Pancreas (tissue), 10 donors: ENCODE measurements at regions not wholly inside any gene's neighbourhood (a gene's known extent, or its start where the extent isn't known, plus 50 kb on each side); places are given as distances from the start of the nearest gene placed in this dataset.

Experiments used
- ATAC-seq, 4 donors: fragments of 200-7000 bp; cut with Tn5 transposase; one replicate each; pipeline versions ENCODE4 v1.8.0 to v1.9.1; 2020; ENCODE audit warnings: mild to moderate bottlenecking in 4 of 4, moderate library complexity in 4 of 4
- DNase-seq, 6 donors: peaks; one replicate each; pipeline ENCODE4 v3.0.0-alpha.2; 2020
- FAIRE-seq: peaks from 2 replicates; lab custom pipeline; 2012; peaks lifted over from hg19 to GRCh38; lab: Jason Lieb, UNC
- H3K27ac ChIP-seq, 4 donors: fragments of 200-600 bp; sonication (generic); 1 replicate in 3 of 4; 2 replicates in 1 of 4; pipeline versions ENCODE4 v1.5.0 to v1.8.0; 2020
- H3K27me3 ChIP-seq, 4 donors: fragments of 200-600 bp; one replicate each; pipeline ENCODE4 v1.8.0; 2021
- H3K36me3 ChIP-seq, 3 donors: fragments of 200-600 bp; sonication (generic) in 1 of 3; one replicate each; pipeline versions ENCODE4 v1.5.0 to v1.8.0; 2020 to 2021
- H3K4me1 ChIP-seq, 3 donors: fragments of 200-600 bp; one replicate each; pipeline ENCODE4 v1.8.0; 2021
- H3K4me3 ChIP-seq, 4 donors: fragments of 200-600 bp; sonication (generic) in 2 of 4; one replicate each; pipeline versions ENCODE4 v1.5.0 to v1.8.0; 2020 to 2021
- H3K9me3 ChIP-seq, 4 donors: fragments of 200-600 bp; one replicate each; pipeline ENCODE4 v1.8.0; 2021
- WGBS, 2 donors: extraction: QIAGEN DNeasy Blood & Tissue Kit; methylation state at CpG; one replicate each; pipeline ENCODE4 v1.1.7; 2013; 5-methylcytosine and 5-hydroxymethylcytosine counted together
- intact Hi-C, 3 donors: fragments of 100-400 bp; cut with DNase I; formaldehyde crosslinking; loops; one replicate each; pipeline versions ENCODE4 v1.11.1 to v1.14.2; 2022
- TF ChIP-seq, protein P1 (sequence below), 4 donors: fragments of 200-600 bp; sonication (generic) in 3 of 4; IDR thresholded peaks; one replicate each; pipeline versions ENCODE4 v1.5.0 to v1.8.0; 2021; ENCODE audit warnings: antibody characterized with exemption in 4 of 4
- donor health status: healthy with polysubstance abuse.
- donor health status: DM: no; HTN: no; CAD: no; lungs with moderate emphysema.
- donor health status: DM: no; HTN: no; CAD: no.
- donor health status: control.
- donor health status: control.
- donor health status: Bipolar disorder and iron deficiency.
- donor health status: DM: yes; HTN: yes; CAD: no.
- donor health status: DM: no; HTN: no; CAD: no.
- donor health status: DM: no; HTN: no; CAD: no.
- donor health status: DM: yes; HTN: yes; CAD: no.

DNA sequence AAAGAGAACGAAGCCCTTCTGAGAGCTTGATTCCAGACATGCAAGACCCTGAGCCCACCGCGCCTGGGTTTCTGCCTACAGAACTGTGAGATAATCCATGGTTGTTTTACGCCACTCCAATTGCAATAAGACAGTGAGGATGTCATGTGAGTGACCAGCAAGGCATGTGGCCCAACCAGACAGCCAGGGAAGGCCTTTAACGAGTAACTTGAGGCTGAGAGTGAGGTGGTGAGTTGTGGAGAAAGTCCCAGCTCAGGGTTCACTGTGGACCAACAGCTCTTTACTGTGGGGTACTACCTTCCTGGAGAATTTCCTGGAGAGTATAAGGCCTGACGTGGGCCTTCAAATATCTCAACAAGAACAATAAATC is 153.9 kb downstream of the ETS2 start:
- ATAC-seq: no peak
- H3K27me3 ChIP-seq: no peaks in the 10 kb centered on the region
- no peaks in the 10 kb centered on the region for H3K9me3 ChIP-seq
- intact Hi-C loops: no loop called here
- TF ChIP-seq, protein P1, sequence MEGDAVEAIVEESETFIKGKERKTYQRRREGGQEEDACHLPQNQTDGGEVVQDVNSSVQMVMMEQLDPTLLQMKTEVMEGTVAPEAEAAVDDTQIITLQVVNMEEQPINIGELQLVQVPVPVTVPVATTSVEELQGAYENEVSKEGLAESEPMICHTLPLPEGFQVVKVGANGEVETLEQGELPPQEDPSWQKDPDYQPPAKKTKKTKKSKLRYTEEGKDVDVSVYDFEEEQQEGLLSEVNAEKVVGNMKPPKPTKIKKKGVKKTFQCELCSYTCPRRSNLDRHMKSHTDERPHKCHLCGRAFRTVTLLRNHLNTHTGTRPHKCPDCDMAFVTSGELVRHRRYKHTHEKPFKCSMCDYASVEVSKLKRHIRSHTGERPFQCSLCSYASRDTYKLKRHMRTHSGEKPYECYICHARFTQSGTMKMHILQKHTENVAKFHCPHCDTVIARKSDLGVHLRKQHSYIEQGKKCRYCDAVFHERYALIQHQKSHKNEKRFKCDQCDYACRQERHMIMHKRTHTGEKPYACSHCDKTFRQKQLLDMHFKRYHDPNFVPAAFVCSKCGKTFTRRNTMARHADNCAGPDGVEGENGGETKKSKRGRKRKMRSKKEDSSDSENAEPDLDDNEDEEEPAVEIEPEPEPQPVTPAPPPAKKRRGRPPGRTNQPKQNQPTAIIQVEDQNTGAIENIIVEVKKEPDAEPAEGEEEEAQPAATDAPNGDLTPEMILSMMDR (IDR thresholded peaks at IDR 0.05): no peak
- no peak for DNase-seq
- no peak overlapping the region for H3K4me3 ChIP-seq
- H3K4me1 ChIP-seq: peaks cover 0 to 9% (median 0%) of the 10 kb centered on the region in 3 donors
- H3K27ac ChIP-seq: no peak overlapping the region
- H3K36me3 ChIP-seq: no peaks in the 10 kb centered on the region
- 89 to 94% methylated on average over 6 of the region's 6 CpGs for WGBS, 2 donors
- no peak for FAIRE-seq

DNA sequence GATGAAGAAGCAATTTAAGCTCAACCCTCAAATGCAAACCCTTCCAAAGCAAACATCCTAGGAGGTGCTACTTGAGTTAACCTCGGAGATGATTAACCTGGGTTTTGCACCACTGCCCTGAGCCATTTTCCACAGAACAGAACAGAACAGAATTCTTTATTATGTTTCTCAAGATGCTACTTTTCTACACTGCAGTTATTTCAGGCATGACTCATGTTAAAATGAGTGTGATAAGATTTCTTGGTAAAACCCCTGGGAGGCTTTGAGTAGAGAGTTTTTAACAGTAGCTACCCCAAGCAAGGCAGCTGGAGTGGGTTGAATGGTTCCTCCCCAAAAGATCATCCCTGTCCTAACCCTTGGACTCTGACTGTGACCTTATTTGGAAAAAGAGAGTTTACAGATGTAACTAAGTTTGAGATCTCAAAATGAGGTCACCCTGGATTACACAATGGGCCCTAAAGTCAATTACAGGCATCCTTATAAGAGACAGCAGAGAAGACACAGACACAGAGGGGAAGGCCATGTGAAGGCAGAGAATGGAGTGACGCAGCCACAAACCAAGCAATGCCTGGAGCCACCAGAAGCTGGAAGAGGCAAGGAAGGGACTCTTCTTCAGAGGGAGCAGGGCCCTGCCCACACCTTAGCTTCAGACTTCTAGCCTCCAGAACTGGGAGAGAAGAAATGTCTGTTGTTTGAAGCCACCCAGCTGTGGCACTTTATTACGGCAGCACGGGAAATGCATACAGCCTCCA is 153.4 kb downstream of the ETS2 start:
- WGBS, 2 donors: 73 to 75% methylated on average over 4 of the region's 4 CpGs
- Histone ChIP-seq H3K9me3 (no peaks in the 10 kb centered on the region), H3K27ac (no peak overlapping the region), H3K27me3 (no peaks in the 10 kb centered on the region), H3K4me1 (peaks cover 0 to 9% (median 0%) of the 10 kb centered on the region in 3 donors), H3K36me3 (no peaks in the 10 kb centered on the region), H3K4me3 (no peak overlapping the region)
- intact Hi-C loops: no loop called here
- TF ChIP-seq, protein P1 (IDR thresholded peaks at IDR 0.05): no peak
- FAIRE-seq (no peak), ATAC-seq (peak in 3 of 4 donors; percentile 12 to 60 (median 14)), DNase-seq (no peak)

DNA sequence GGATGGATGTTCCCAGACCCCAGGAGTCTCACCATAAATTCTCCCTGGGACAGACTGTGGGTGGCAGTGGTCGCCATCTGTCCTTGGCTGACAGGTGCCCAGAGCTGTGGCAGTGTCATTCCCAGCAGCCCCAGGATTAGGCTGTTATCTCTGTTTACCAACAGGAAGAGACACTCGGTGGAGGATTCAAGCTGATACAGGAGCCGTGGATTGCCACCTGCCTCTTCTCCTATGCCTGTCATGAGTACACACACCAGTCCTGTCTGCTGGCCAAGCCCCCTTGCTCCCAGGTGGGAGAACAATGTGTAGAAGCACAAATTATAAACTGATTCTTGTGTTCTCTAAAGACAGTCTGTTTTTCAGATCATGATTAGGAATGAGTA is 152.6 kb downstream of the ETS2 start:
- Histone ChIP-seq H3K9me3 (no peaks in the 10 kb centered on the region), H3K4me3 (no peak overlapping the region), H3K27ac (no peak overlapping the region), H3K4me1 (peaks cover 0 to 9% (median 0%) of the 10 kb centered on the region in 3 donors), H3K27me3 (no peaks in the 10 kb centered on the region), H3K36me3 (no peaks in the 10 kb centered on the region)
- TF ChIP-seq, protein P1 (IDR thresholded peaks at IDR 0.05): no peak
- FAIRE-seq (no peak), ATAC-seq (no peak), DNase-seq (no peak)
- WGBS, 2 donors: 66% methylated on average over 3 of the region's 3 CpGs
- intact Hi-C loops: no loop called here

DNA sequence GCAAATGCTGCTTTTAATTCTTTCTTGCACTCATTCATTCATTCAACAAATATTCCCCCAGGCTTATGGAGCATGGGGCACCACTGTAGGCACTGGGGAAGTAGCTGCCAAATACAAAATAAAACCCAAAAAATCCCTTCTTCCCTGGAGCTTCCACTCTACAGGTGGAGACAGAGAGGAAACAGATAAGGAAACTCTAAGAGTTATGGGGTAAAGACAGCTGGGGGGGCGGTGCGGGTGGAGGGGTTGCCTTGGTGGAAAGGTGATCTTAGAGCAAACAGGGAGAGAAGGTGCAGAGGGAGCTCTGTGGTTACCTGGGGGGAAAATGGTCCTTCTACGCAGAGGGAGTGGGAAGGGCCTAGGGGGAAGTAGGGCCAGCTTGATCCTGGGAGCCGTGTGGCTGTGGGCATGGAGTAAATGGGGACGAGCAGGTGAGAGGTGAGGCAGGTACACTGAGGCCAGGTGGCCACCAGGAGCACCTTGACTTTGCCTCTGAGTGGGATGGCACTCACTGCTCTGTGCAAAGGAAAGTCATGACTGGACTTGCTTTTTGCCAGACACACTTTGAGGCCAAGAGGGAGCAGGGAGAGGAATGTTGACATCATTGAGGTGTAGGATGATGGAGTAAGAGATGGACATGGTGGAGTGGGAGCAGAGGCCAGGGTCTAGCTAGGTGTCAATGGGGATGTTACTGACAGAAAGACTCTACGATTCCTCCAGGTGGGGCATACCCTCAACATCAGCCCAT is 152.0 kb downstream of the ETS2 start:
- no peak for DNase-seq
- no peak for ATAC-seq
- H3K9me3 ChIP-seq: no peaks in the 10 kb centered on the region
- TF ChIP-seq, protein P1 (IDR thresholded peaks at IDR 0.05): no peak
- peak overlapping the region in 2 of 4 donors; percentile 33 to 48 for H3K27ac ChIP-seq
- no peaks in the 10 kb centered on the region for H3K36me3 ChIP-seq
- FAIRE-seq: no peak
- no peaks in the 10 kb centered on the region for H3K27me3 ChIP-seq
- H3K4me1 ChIP-seq: peaks cover 0 to 9% (median 0%) of the 10 kb centered on the region in 3 donors
- no peak overlapping the region for H3K4me3 ChIP-seq
- intact Hi-C loops: no loop called here
- 76 to 77% methylated on average over 6 of the region's 6 CpGs for WGBS, 2 donors
